ENCODE measurements at regions not wholly inside any gene's neighbourhood (a gene's known extent, or its start where the extent isn't known, plus 50 kb on each side); places are given as distances from the start of the nearest gene placed in this dataset.
"Not testable (repeated sequence)": the region's sequence is repeated elsewhere in the genome, so short reads cannot be mapped to it uniquely, and the experiment has no call there.

DNA sequence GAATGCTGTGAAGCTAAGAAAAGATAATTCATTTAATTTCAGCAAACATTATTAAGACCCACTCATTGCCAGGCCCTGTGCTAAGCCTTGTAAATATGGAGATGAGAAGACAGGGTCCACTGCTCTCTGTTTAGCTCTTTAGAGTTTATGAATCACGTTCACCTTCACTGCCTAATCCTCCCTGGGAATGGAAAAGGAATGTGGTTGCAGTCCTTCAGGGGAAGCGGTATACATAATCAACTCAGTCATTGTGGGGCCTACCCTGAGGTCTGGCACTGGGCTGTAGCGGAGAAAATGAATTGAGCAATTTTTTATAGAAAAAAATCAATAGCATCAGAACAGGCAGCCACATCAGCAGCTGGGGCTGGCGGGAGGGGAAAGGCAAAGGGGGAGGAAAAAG is 412.1 kb upstream of the NFIA start:
- DNase-seq (ENCODE audit: low read depth in 3 of 3), result no peak

- no peak for DNase-seq (ENCODE audit: low read depth in 3 of 3)
These were observed 413.8 kb upstream of the NFIA start for GRCh38 chr1:60668585-60668984.

- DNase-seq (ENCODE audit: low read depth in 3 of 3), result no peak
These were observed 417.1 kb upstream of the NFIA start for GRCh38 chr1:60665311-60665710.

GRCh38 chr1:60664086-60664625 is 418.2 kb upstream of the NFIA start:
- DNase-seq (ENCODE audit: low read depth in 3 of 3), result no peak

DNA sequence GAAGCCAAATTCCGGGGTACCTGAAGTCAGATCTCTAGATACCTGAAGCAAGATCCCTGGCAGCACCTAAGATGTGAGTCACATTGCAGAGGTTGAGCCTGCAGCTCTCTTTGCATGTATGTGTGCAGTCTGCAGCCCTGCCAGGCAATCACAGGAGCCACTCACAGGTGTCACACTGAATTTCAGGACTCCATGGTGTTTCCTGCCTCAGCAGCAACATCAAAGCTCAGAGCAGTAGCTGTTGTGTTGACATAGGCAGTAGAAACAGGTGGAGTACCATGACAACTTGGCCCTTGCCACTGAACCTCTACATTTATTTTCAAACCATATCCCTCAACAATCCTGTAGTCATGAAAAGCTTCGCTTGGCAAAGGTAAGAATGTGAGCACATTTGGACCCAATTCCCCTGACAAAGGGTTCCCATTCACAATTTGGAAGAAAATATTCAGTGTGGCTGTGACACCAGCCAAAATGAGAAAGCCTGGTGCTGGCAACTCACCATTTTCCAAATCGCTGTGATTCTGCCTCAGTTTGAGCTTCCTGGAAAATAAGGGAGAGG is 419.8 kb upstream of the NFIA start:
- DNase-seq (ENCODE audit: low read depth in 3 of 3), result no peak

DNA sequence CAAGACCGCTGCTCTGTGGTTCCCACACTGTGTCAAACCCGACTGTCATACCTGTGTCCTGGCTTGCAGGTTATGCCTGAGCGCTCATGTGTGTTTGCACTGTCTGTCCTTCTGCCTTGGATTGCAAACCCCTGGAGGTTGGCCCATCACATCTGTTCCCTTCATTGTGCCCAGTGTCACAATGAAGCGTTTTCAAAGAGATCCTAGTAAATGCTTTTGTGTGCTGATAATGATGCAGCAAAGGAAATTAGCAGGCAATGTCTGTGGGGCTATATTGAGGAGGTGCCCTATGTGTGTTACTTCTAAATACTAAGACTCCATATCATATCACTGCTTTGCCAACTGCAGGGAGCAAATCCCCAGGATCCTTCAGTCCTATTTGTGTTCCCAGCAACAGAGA is 424.4 kb upstream of the NFIA start:
- DNase-seq (ENCODE audit: low read depth in 3 of 3), result no peak

GRCh38 chr1:60655679-60656355 is 426.5 kb upstream of the NFIA start:
- no peak for DNase-seq (ENCODE audit: low read depth in 3 of 3)

GRCh38 chr1:60640033-60640551 is 442.3 kb upstream of the NFIA start:
- DNase-seq (ENCODE audit: low read depth in 3 of 3), result not testable (repeated sequence)

DNA sequence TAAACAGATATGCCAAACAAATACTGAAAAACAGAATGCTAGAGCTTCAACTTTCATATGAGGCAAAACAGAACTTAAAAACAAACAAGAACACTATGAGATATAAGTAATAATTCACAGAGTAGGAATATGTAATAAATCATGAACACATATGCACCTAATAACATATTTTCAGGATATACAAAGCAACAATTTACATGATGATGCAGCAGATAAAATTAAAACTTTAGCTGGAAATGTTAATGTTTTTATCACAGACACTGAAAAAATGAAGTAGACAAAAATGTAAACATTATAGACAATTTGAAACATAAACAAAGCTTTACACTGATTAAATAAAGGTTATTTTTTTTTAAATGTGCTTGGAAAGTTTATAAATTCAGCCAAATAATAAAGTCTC is 443.1 kb upstream of the NFIA start:
- no peak for DNase-seq (ENCODE audit: low read depth in 3 of 3)

GRCh38 chr1:60637651-60638050 is 444.7 kb upstream of the NFIA start:
- DNase-seq (ENCODE audit: low read depth in 3 of 3), result no peak

DNA sequence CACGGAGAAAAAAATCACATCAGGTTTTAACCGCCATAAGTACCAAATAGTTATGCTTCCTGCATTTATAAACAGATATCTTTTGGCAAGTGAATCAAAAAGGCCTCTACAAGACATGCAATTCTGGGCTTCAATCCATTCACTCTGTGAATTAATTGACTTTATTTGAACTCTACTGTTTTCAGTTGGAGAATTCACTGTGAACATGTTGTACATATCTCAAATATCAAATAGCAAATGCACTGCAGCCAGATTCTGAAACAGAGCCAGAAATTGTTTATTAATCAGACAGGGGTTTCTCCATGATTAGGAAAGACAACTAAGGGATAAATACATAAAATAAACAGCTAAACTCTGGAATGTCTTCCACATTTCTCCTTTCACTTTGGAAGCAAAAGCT is 445.4 kb upstream of the NFIA start:
- no peak for DNase-seq (ENCODE audit: low read depth in 3 of 3)

- DNase-seq (ENCODE audit: low read depth in 3 of 3), result no peak
These were observed 448.3 kb upstream of the NFIA start for GRCh38 chr1:60634106-60634505.

GRCh38 chr1:60622486-60622885 is 459.9 kb upstream of the NFIA start:
- no peak for DNase-seq (ENCODE audit: low read depth in 3 of 3)

DNA sequence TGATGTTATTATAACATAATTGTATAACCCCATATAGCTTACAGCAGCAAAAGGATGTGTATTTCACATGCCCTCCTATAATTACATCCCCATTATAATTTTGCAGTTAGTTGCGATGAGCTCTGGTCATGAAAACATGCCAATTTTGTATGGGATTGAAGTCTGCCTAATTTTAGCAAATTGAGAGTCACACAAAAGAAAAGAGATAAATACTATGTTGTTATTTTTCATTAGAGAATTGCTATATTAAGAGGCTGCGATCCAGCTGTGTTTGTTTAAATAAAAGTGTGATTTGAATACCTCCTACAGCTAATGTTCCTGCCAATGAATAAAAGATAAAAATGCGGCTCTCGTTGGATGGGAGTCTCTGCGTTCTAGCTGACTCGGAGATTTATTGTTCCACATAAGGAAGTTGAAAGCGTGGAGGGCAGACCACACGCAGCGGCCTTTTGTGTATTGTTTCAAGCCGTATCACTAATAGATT is 461.0 kb upstream of the NFIA start:
- DNase-seq (ENCODE audit: low read depth in 3 of 3), result no peak

DNA sequence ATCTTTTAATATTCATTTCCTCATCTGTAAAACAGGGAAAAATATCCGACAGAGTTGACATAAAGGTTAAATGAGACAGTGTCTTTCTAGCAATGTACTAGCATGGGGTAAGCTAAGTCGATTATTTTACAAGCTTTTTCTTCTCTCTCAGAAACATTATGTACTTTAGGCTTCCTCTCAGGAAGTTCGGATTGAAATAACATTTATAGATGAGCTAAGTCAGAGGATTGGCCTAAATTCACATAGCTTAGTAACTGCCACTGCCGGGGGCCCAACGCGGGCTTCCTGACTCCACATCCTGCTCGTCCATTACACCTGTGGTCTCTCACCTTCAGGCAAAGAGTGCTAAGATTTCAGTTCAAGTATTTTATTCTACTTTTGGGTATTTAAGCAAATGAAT is 462.3 kb upstream of the NFIA start:
- no peak for DNase-seq (ENCODE audit: low read depth in 3 of 3)

- DNase-seq (ENCODE audit: low read depth in 3 of 3), result no peak
These were observed 462.8 kb upstream of the NFIA start for GRCh38 chr1:60619581-60619980.

DNA sequence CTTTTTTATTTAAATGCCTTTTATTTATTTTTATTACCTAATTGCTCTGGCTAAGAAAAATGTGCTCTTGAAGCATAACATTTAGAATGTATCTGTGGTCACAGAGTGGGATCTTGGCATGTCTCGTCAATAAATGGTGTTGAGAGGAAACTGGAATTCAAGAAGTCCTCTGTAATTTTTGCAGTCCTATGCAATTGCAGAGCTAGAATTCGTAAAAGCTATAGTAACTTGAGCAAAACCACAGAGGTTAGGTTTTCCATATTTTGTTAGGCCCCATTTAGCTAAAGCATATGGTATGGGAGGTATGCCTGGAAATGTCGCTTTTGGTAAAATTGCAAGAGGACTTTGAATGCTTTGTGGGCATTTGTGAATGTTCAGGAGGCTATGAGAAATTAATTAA is 466.7 kb upstream of the NFIA start:
- no peak for DNase-seq (ENCODE audit: low read depth in 3 of 3)

GRCh38 chr1:60612790-60613189 is 469.6 kb upstream of the NFIA start:
- DNase-seq (ENCODE audit: low read depth in 3 of 3), result no peak

DNA sequence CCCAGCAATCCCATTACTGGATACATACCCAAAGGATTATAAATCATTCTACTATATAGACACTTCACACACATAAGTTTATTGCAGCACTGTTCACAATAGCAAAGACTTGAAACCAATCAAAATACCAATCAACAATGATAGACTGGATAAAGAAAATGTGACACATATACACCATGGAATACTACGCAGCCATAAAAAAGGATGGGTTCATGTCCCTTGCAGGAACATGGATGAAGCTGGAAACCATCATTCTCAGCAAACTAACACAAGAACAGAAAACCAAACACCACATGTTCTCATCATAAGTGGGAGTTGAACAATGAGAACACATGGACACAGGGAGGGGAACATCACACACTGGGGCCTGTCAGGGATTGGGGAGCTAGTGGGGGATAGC is 475.4 kb upstream of the NFIA start:
- DNase-seq (ENCODE audit: low read depth in 3 of 3), result not testable (repeated sequence)

DNA sequence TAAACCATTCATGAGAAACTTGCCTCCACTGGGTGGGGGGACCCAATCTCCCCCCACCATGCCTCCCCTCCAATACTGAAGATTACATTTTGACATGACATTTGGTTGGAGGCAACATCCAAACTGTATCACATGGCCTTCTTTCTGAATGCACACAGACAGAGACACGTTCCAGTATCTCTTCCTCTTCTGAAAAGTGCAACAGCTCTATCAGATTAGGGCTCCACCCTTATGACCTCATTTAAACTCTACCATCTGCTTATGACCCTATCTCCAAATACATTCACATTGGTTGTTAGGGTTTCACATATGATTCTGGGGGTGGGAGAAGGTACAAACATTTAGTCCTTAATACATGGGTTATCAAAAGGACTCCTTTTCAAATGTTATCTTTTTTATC is 481.8 kb upstream of the NFIA start:
- no peak for DNase-seq (ENCODE audit: low read depth in 3 of 3)

DNA sequence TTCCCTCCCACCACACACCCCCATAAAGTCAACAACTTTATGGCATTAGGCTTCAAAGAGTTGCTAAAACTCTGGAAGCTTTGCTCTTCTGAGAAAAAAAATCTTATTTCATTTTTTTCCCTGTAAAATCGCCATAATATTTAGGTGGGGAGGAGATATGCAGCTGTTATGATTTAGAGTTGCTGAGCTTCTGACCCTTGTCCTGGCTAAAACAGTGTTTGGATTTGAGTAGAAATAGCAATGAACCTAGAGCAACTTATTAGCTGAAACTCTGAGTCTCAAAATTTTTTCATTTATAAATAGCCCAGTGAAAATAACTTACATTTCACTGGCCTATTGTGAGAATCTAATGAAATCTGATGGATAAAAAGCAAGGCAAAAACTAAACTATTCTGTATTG is 482.8 kb upstream of the NFIA start:
- DNase-seq (ENCODE audit: low read depth in 3 of 3), result no peak

- no peak for DNase-seq (ENCODE audit: low read depth in 3 of 3)
These were observed 484.1 kb upstream of the NFIA start for GRCh38 chr1:60598041-60598910.

Measured in stimulated activated CD4-positive, alpha-beta T cell treated with anti-CD3 and anti-CD28 coated beads, TNF-alpha, amount 100 ng/mL, for 48 hours (primary cell).